ENCODE measurements at regions not wholly inside any gene's neighbourhood (a gene's known extent, or its start where the extent isn't known, plus 50 kb on each side); places are given as distances from the start of the nearest gene placed in this dataset.

DNA sequence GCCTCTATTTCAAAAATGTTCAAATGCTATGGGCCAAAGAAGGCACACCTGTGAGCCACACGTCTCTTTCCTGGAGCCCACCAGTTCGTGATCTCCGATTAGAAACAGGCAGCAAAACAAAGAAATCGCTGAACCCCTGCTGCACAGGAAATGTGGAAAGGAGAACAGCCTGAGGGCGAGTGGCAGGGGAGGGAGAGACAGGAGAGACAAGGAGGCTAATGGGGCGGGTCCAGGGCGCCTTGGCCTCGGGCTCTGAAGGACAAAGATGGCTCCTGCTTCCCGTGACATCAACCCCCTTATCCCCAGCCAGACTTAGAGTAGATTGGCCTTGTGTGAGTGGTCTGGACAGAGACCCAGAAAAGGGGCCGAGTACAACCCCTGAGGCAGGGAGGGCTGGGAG is 62.4 kb upstream of the DOCK1 start:
- CTCF ChIA-PET: no interaction called here
- Histone ChIP-seq H3K36me3 (ENCODE audit: control insufficient read depth in 2 of 2, insufficient read depth in 1 of 2, low read length in 2 of 2) (no peaks in the 10 kb centered on the region), H3K4me1 (ENCODE audit: control insufficient read depth, insufficient read depth, low read length) (0 out of 2 replicates have a peak, but pooled peaks cover 2% of the 10 kb centered on the region), H3K27ac (ENCODE audit: extremely low read depth, low read depth, low read length) (no peak overlapping the region), H3K4me3 (ENCODE audit: low read depth, low read length) (no peak overlapping the region), H3K9me3 (ENCODE audit: control insufficient read depth, insufficient read depth, low read depth, low read length) (no peaks in the 10 kb centered on the region)
- TF ChIP-seq SP3 (tag by site-specific recombination; IDR thresholded peaks at IDR 0.05) (no peak), ZNF624 (tag by site-specific recombination; IDR thresholded peaks at IDR 0.05) (no peak), ZNF175 (tag by site-specific recombination; IDR thresholded peaks at IDR 0.05) (no peak), ZNF585B (tag by site-specific recombination; IDR thresholded peaks at IDR 0.05) (no peak), ZNF692 (tag by site-specific recombination; IDR thresholded peaks at IDR 0.05) (no peak), YY2 (tag by site-specific recombination; IDR thresholded peaks at IDR 0.05) (no peak), ZSCAN30 (tag by site-specific recombination; IDR thresholded peaks at IDR 0.05) (no peak), ZSCAN23 (tag by site-specific recombination; IDR thresholded peaks at IDR 0.05) (no peak), ZNF48 (tag by site-specific recombination; IDR thresholded peaks at IDR 0.05) (no peak), ZNF202 (tag by site-specific recombination; IDR thresholded peaks at IDR 0.05; ENCODE audit: borderline replicate concordance) (no peak), MYNN (tag by site-specific recombination; IDR thresholded peaks at IDR 0.05; ENCODE audit: borderline replicate concordance) (no peak), ZNF248 (tag by site-specific recombination; IDR thresholded peaks at IDR 0.05) (no peak), HOXC10 (CRISPR knock-in tag; IDR thresholded peaks at IDR 0.05) (no peak), ZNF660 (tag by site-specific recombination; IDR thresholded peaks at IDR 0.05) (no peak), YY1 (tag by site-specific recombination; IDR thresholded peaks at IDR 0.05) (no peak), ZNF221 (tag by site-specific recombination; IDR thresholded peaks at IDR 0.05; ENCODE audit: borderline replicate concordance) (no peak), ZNF37A (tag by site-specific recombination; IDR thresholded peaks at IDR 0.05) (no peak), REPIN1 (tag by site-specific recombination; IDR thresholded peaks at IDR 0.05; ENCODE audit: low read depth) (no peak)
- TF ChIP-seq, protein P1, sequence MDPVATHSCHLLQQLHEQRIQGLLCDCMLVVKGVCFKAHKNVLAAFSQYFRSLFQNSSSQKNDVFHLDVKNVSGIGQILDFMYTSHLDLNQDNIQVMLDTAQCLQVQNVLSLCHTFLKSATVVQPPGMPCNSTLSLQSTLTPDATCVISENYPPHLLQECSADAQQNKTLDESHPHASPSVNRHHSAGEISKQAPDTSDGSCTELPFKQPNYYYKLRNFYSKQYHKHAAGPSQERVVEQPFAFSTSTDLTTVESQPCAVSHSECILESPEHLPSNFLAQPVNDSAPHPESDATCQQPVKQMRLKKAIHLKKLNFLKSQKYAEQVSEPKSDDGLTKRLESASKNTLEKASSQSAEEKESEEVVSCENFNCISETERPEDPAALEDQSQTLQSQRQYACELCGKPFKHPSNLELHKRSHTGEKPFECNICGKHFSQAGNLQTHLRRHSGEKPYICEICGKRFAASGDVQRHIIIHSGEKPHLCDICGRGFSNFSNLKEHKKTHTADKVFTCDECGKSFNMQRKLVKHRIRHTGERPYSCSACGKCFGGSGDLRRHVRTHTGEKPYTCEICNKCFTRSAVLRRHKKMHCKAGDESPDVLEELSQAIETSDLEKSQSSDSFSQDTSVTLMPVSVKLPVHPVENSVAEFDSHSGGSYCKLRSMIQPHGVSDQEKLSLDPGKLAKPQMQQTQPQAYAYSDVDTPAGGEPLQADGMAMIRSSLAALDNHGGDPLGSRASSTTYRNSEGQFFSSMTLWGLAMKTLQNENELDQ (tag by site-specific recombination; IDR thresholded peaks at IDR 0.05; ENCODE audit: low read depth): no peak
- POLR2A ChIA-PET: no interaction called here

- 0 out of 2 replicates have a peak, but pooled peaks cover 2% of the 10 kb centered on the region for H3K4me1 ChIP-seq (ENCODE audit: control insufficient read depth, insufficient read depth, low read length)
- CTCF ChIA-PET: no interaction called here
- POLR2A ChIA-PET: no interaction called here
- TF ChIP-seq ZNF830 (tag by site-specific recombination; IDR thresholded peaks at IDR 0.05; ENCODE audit: low read depth) (no peak), ZNF157 (tag by site-specific recombination; IDR thresholded peaks at IDR 0.05) (no peak), ZNF768 (tag by site-specific recombination; IDR thresholded peaks at IDR 0.05) (no peak), ZNF146 (tag by site-specific recombination; IDR thresholded peaks at IDR 0.05) (no peak), ZNF302 (tag by site-specific recombination; IDR thresholded peaks at IDR 0.05; ENCODE audit: low read depth) (no peak), ZNF23 (tag by site-specific recombination; IDR thresholded peaks at IDR 0.05; ENCODE audit: borderline replicate concordance) (no peak), ZNF280D (tag by site-specific recombination; IDR thresholded peaks at IDR 0.05) (no peak), ZNF394 (tag by site-specific recombination; IDR thresholded peaks at IDR 0.05; ENCODE audit: borderline replicate concordance) (no peak)
- TF ChIP-seq, protein P2, sequence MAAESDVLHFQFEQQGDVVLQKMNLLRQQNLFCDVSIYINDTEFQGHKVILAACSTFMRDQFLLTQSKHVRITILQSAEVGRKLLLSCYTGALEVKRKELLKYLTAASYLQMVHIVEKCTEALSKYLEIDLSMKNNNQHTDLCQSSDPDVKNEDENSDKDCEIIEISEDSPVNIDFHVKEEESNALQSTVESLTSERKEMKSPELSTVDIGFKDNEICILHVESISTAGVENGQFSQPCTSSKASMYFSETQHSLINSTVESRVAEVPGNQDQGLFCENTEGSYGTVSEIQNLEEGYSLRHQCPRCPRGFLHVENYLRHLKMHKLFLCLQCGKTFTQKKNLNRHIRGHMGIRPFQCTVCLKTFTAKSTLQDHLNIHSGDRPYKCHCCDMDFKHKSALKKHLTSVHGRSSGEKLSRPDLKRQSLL (tag by site-specific recombination; IDR thresholded peaks at IDR 0.05): no peak
Measured at GRCh38 chr10:126843299-126843934, 61.8 kb upstream of the DOCK1 start.

More at GRCh38 chr10:126843299-126843934, 61.8 kb upstream of the DOCK1 start:
- Histone ChIP-seq H3K4me3 (ENCODE audit: low read depth, low read length) (no peak overlapping the region), H3K27ac (ENCODE audit: extremely low read depth, low read depth, low read length) (no peak overlapping the region), H3K36me3 (ENCODE audit: control insufficient read depth in 2 of 2, insufficient read depth in 1 of 2, low read length in 2 of 2) (no peaks in the 10 kb centered on the region), H3K9me3 (ENCODE audit: control insufficient read depth, insufficient read depth, low read depth, low read length) (no peaks in the 10 kb centered on the region)
